Peyer's patch (tissue), 4 donors: ENCODE measurements at regions not wholly inside any gene's neighbourhood (a gene's known extent, or its start where the extent isn't known, plus 50 kb on each side); places are given as distances from the start of the nearest gene placed in this dataset.

Experiments used
- DNase-seq, 3 donors: peaks; one replicate each; pipeline ENCODE4 v3.0.0-alpha.2; 2017 to 2019
- H3K27ac ChIP-seq, 4 donors: fragments of 200-600 bp; sonication (generic); one replicate each; pipeline ENCODE4 v1.5.1; 2016 to 2019
- H3K27me3 ChIP-seq, 2 donors: fragments of 200-600 bp; sonication (generic); one replicate each; pipeline ENCODE4 v1.5.1; 2019
- H3K36me3 ChIP-seq, 3 donors: fragments of 200-600 bp; sonication (generic); one replicate each; pipeline ENCODE4 v1.5.1; 2016 to 2019
- H3K4me1 ChIP-seq, 4 donors: fragments of 200-600 bp; sonication (generic); one replicate each; pipeline ENCODE4 v1.5.1; 2016 to 2019
- H3K4me3 ChIP-seq, 4 donors: fragments of 200-600 bp; sonication (generic); 1 replicate in 3 of 4; 2 replicates in 1 of 4; pipeline ENCODE4 v1.5.1; 2016 to 2019; ENCODE audit warnings: mild to moderate bottlenecking in 1 of 4
- H3K9me3 ChIP-seq, 4 donors: fragments of 200-600 bp; sonication (generic); one replicate each; pipeline ENCODE4 v1.5.1; 2016 to 2019; ENCODE audit warnings: mild to moderate bottlenecking in 1 of 4
- POLR2A ChIP-seq, 2 donors: fragments of 450-650 bp; IDR thresholded peaks; one replicate each; pipeline ENCODE4 v1.5.1; 2017; ENCODE audit warnings: antibody characterized with exemption in 2 of 2, mild to moderate bottlenecking in 2 of 2, moderate library complexity in 2 of 2
- TF ChIP-seq, protein P1 (sequence below), 6 experiments: fragments of 450-650 bp in 4 of 6; fragments of 200-600 bp in 2 of 6; sonication (generic) in 1 of 6; IDR thresholded peaks; one replicate each; pipeline ENCODE4 v1.5.1; 2017 to 2019; ENCODE audit warnings: antibody characterized with exemption in 6 of 6, mild to moderate bottlenecking in 3 of 6, moderate library complexity in 1 of 6

GRCh38 chr9:86557918-86558317 lies 203.7 kb upstream of the TUT7 start:
- Histone ChIP-seq H3K27ac (no peak overlapping the region), H3K4me1 (no peaks in the 10 kb centered on the region), H3K27me3 (no peaks in the 10 kb centered on the region), H3K4me3 (no peak overlapping the region), H3K36me3 (no peaks in the 10 kb centered on the region), H3K9me3 (no peaks in the 10 kb centered on the region)
- TF ChIP-seq, protein P1, sequence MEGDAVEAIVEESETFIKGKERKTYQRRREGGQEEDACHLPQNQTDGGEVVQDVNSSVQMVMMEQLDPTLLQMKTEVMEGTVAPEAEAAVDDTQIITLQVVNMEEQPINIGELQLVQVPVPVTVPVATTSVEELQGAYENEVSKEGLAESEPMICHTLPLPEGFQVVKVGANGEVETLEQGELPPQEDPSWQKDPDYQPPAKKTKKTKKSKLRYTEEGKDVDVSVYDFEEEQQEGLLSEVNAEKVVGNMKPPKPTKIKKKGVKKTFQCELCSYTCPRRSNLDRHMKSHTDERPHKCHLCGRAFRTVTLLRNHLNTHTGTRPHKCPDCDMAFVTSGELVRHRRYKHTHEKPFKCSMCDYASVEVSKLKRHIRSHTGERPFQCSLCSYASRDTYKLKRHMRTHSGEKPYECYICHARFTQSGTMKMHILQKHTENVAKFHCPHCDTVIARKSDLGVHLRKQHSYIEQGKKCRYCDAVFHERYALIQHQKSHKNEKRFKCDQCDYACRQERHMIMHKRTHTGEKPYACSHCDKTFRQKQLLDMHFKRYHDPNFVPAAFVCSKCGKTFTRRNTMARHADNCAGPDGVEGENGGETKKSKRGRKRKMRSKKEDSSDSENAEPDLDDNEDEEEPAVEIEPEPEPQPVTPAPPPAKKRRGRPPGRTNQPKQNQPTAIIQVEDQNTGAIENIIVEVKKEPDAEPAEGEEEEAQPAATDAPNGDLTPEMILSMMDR (IDR thresholded peaks at IDR 0.05) = no peak
- no peak for TF ChIP-seq POLR2A (IDR thresholded peaks at IDR 0.05)
- no peak for DNase-seq

GRCh38 chr9:86557063-86557766 lies 203.0 kb upstream of the TUT7 start:
- Histone ChIP-seq H3K36me3 (no peaks in the 10 kb centered on the region), H3K27ac (no peak overlapping the region), H3K27me3 (no peaks in the 10 kb centered on the region), H3K9me3 (no peaks in the 10 kb centered on the region), H3K4me3 (no peak overlapping the region), H3K4me1 (no peaks in the 10 kb centered on the region)
- TF ChIP-seq POLR2A (IDR thresholded peaks at IDR 0.05) = no peak
- TF ChIP-seq, protein P1 (IDR thresholded peaks at IDR 0.05) = no peak
- DNase-seq = no peak

DNA sequence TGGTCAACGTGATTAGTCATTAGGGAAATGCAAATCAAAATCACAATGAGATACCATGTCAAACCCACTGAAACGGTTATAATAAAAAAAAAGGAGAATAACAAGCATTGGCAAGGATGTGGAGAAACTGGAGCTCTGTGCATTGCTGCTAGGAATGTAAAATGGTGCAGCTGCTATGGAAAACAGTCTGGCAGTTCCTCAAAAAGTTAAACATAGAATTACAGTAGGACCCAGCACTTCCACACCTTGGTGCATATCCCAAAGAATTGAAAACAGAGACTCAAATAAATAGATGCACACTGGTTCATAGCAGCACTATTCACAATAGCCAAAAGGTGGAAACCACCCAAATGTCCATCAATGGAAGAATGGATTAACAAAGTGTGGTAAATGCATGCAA lies 201.5 kb upstream of the TUT7 start:
- Histone ChIP-seq H3K36me3 (no peaks in the 10 kb centered on the region), H3K4me3 (no peak overlapping the region), H3K27me3 (no peaks in the 10 kb centered on the region), H3K4me1 (no peaks in the 10 kb centered on the region), H3K27ac (no peak overlapping the region), H3K9me3 (no peaks in the 10 kb centered on the region)
- TF ChIP-seq, protein P1 (IDR thresholded peaks at IDR 0.05) = no peak
- no peak for TF ChIP-seq POLR2A (IDR thresholded peaks at IDR 0.05)
- DNase-seq = no peak

GRCh38 chr9:86550401-86550800 lies 196.2 kb upstream of the TUT7 start:
- Histone ChIP-seq H3K4me1 (no peaks in the 10 kb centered on the region), H3K9me3 (no peaks in the 10 kb centered on the region), H3K27me3 (no peaks in the 10 kb centered on the region), H3K36me3 (no peaks in the 10 kb centered on the region), H3K27ac (no peak overlapping the region), H3K4me3 (no peak overlapping the region)
- DNase-seq = no peak
- no peak for TF ChIP-seq POLR2A (IDR thresholded peaks at IDR 0.05)
- TF ChIP-seq, protein P1 (IDR thresholded peaks at IDR 0.05) = no peak

- no peaks in the 10 kb centered on the region for H3K36me3 ChIP-seq
- no peaks in the 10 kb centered on the region for H3K27me3 ChIP-seq
Observed at GRCh38 chr9:86549920-86550319, 195.7 kb upstream of the TUT7 start.

More at GRCh38 chr9:86549920-86550319, 195.7 kb upstream of the TUT7 start:
- H3K9me3 ChIP-seq = no peaks in the 10 kb centered on the region
- no peak for DNase-seq
- no peak for TF ChIP-seq POLR2A (IDR thresholded peaks at IDR 0.05)
- TF ChIP-seq, protein P1 (IDR thresholded peaks at IDR 0.05) = no peak
- H3K27ac ChIP-seq = no peak overlapping the region
- no peak overlapping the region for H3K4me3 ChIP-seq
- H3K4me1 ChIP-seq = no peaks in the 10 kb centered on the region
